ENCODE measurements at regions not wholly inside any gene's neighbourhood (a gene's known extent, or its start where the extent isn't known, plus 50 kb on each side); places are given as distances from the start of the nearest gene placed in this dataset.

DNA sequence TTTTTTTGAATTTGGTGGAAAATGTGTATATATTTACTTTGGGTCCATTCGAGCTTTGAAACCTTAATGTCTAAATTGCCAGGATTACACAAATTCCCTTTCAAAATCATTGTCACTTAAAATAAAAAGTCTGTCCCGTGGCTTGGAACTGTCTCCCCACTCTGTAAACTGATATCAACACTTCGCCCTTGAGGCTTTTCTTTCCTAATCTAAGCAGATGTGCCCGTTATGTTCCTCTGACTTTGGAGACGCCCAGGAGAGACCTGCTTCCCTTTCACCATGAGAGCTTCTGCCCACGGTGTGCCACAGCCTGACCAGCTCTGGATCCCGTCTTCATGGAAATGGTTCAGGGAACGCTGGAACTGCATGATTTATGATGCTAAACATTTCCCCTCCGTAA lies 151.3 kb downstream of the C16orf95 start:
- TF ChIP-seq CTCF (IDR thresholded peaks at IDR 0.05; ENCODE audit: insufficient read depth, low read depth, low read length, missing control alignments), result no peak
- H3K4me3 ChIP-seq (ENCODE audit: low read depth, low read length), result no peak overlapping the region
- no peak for DNase-seq (ENCODE audit: low read depth)

DNA sequence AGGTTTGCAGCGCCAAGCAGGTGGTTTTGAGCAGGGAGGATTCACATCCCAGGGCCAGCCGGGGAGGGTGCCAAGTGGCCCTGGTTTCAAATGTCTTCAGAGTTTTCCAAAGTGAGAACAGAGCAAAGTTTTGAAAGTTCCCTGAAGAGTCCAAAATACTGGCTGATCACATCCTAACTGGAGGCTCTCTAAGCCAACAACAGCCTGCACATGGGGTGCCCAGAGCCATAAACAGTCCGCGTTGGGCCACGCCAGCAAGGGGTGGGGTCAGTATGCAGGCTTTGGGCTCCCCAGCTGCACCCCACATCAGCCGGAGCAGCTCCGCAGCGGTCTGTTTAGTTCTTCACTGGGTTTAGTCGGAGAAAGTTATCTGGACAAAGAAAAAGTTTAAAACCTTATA lies 150.9 kb downstream of the C16orf95 start:
- DNase-seq (ENCODE audit: low read depth), result no peak
- H3K4me3 ChIP-seq (ENCODE audit: low read depth, low read length), result no peak overlapping the region
- no peak for TF ChIP-seq CTCF (IDR thresholded peaks at IDR 0.05; ENCODE audit: insufficient read depth, low read depth, low read length, missing control alignments)

- no peak for DNase-seq (ENCODE audit: low read depth)
- no peak overlapping the region for H3K4me3 ChIP-seq (ENCODE audit: low read depth, low read length)
- TF ChIP-seq CTCF (IDR thresholded peaks at IDR 0.05; ENCODE audit: insufficient read depth, low read depth, low read length, missing control alignments), result no peak
Observed at GRCh38 chr16:87166934-87167333, 150.3 kb downstream of the C16orf95 start.

DNA sequence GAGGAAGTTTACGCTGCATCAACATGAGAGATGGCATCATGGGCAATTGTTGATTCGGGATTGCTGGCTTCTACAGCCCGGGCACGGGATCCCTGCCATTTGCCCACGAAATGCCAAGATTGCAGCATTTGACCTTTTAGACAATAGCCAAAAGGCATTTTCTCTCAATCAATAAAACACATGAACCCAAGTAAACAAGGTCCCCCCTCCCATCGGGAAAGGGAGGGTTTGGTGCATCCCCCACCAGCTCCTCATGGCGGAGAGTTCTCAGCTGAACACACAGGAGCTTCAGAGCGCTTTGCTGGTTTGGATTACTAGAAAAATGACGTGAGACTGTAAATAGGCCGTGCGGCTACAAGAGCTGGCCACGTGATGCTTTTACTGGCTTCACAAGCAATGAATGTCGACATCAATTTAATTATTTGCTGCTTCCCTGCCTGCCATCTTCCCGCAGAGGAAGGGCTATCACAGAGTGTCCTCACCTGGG lies 147.6 kb downstream of the C16orf95 start:
- TF ChIP-seq CTCF (IDR thresholded peaks at IDR 0.05; ENCODE audit: insufficient read depth, low read depth, low read length, missing control alignments), result no peak
- no peak overlapping the region for H3K4me3 ChIP-seq (ENCODE audit: low read depth, low read length)
- no peak for DNase-seq (ENCODE audit: low read depth)

GRCh38 chr16:87170310-87170709 lies 146.9 kb downstream of the C16orf95 start:
- TF ChIP-seq CTCF (IDR thresholded peaks at IDR 0.05; ENCODE audit: insufficient read depth, low read depth, low read length, missing control alignments), result no peak
- no peak for DNase-seq (ENCODE audit: low read depth)
- H3K4me3 ChIP-seq (ENCODE audit: low read depth, low read length), result no peak overlapping the region

DNA sequence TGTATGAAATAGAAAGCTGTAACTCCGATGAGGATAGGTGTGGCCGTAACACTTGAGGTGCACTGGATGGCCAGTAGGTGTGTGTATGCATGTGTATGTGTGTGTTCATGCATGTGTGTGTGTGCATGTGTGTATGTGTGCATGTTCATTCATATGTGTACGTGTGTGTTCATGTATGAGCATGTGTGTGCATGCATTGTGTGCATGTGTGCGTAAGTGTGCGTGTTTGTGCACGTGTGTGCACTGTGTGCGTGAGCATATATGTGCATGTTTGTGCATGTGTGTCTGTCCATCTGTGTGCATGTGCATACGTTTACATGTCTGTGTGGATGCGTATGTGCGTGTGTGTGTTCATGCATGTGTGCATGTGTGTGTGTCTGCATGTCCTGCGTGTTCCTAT lies 145.5 kb downstream of the C16orf95 start:
- DNase-seq (ENCODE audit: low read depth), result no peak
- H3K4me3 ChIP-seq (ENCODE audit: low read depth, low read length), result no peak overlapping the region
- no peak for TF ChIP-seq CTCF (IDR thresholded peaks at IDR 0.05; ENCODE audit: insufficient read depth, low read depth, low read length, missing control alignments)

DNA sequence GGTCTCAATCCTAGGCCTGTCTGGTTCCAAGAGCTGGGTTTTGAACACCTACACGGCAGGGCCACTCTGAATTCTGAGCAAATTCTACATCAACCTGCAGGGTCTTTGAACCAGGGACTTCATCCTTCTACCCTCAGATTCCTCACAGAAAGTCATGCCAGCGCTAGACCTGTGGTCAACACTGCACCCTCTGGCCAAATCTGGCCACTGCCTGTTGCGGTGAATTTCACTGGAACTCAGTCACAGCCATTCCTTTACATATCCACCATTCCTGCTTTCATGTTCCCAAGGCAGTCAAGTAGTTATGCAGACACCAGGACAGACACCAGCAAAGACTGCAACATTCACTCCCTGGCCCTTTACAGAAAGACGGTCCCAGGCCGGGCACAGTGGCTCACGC lies 144.6 kb downstream of the C16orf95 start:
- DNase-seq (ENCODE audit: low read depth), result no peak
- TF ChIP-seq CTCF (IDR thresholded peaks at IDR 0.05; ENCODE audit: insufficient read depth, low read depth, low read length, missing control alignments), result no peak
- H3K4me3 ChIP-seq (ENCODE audit: low read depth, low read length), result no peak overlapping the region

Data from GM12865 (cell line).